GM12878 (cell line): ENCODE measurements at regions not wholly inside any gene's neighbourhood (a gene's known extent, or its start where the extent isn't known, plus 50 kb on each side); places are given as distances from the start of the nearest gene placed in this dataset.

Experiments used
- ATAC-seq: fragments of 200-7000 bp; cut with Tn5 transposase; 3 replicates; pipeline ENCODE4 v1.9.1; 2020; ENCODE audit warnings: mild to moderate bottlenecking, moderate library complexity
- BruUV-seq: library from RNA; stranded (reverse); fragments of 400-500 nt; replicated peaks from 2 replicates; lab custom pipeline; 2021; lab: Mats Ljungman, UMichigan
- CTCF ChIA-PET: fragments of 300-600 bp; sonication (Branson Sonifier 250); formaldehyde crosslinking; extraction: SDS; loops from one replicate; lab custom pipeline; 2021; ENCODE audit warnings: inconsistent platforms; lab: Yijun Ruan, JAX
- POLR2A ChIA-PET: fragments of 350-600 bp; formaldehyde crosslinking; extraction: SDS; loops from one replicate; lab custom pipeline; 2021; ENCODE audit warnings: inconsistent platforms; lab: Charles Lee
- RAD21 ChIA-PET: fragments of 300-600 bp; sonication (Branson Sonifier 250); formaldehyde crosslinking; loops from one replicate; lab custom pipeline; 2023; ENCODE audit warnings: antibody characterized with exemption; ENCODE audit not compliant: unreplicated experiment; lab: Charles Lee
- SMC1A ChIA-PET: fragments of 300-600 bp; sonication (Branson Sonifier 250); formaldehyde crosslinking; loops from one replicate; lab custom pipeline; 2023; ENCODE audit not compliant: unreplicated experiment, uncharacterized antibody; lab: Charles Lee
- DNase-seq: peaks from one replicate; pipeline ENCODE4 v3.0.0-alpha.2; 2011; ENCODE audit warnings: low read depth, low spot score
- FAIRE-seq: peaks from 3 replicates; lab custom pipeline; 2011; peaks lifted over from hg19 to GRCh38; lab: Jason Lieb, UNC
- H2AFZ ChIP-seq: 2 replicates; pipeline ENCODE4 v1.6.0; 2011; ENCODE audit warnings: low read depth, low read length, control low read depth; ENCODE audit not compliant: control insufficient read depth
- H3K27ac ChIP-seq: 2 replicates; pipeline ENCODE4 v1.5.1; 2011; ENCODE audit warnings: control low read depth; ENCODE audit not compliant: control insufficient read depth, insufficient read depth
- H3K27me3 ChIP-seq, 2 experiments: replicated peaks in 1 of 2; 2 replicates each; pipeline versions ENCODE4 v1.6.0 to v1.6.1; 2011; ENCODE audit warnings: low read length in 1 of 2; ENCODE audit not compliant: control insufficient read depth in 2 of 2, insufficient read depth in 2 of 2
- H3K36me3 ChIP-seq, 2 experiments: 2 replicates each; pipeline ENCODE4 v1.5.1; 2011; ENCODE audit warnings: low read length in 1 of 2; ENCODE audit not compliant: control insufficient read depth in 2 of 2, insufficient read depth in 2 of 2
- H3K4me1 ChIP-seq: 2 replicates; pipeline ENCODE4 v1.6.1; 2011; ENCODE audit warnings: mild to moderate bottlenecking, low read length, moderate library complexity, mixed read lengths; ENCODE audit not compliant: control insufficient read depth, insufficient read depth
- H3K4me2 ChIP-seq: 2 replicates; pipeline ENCODE4 v1.6.0; 2011; ENCODE audit warnings: control low read depth; ENCODE audit not compliant: control insufficient read depth, insufficient read depth
- H3K4me3 ChIP-seq: fragments of 200-600 bp; sonication (generic); 2 replicates; pipeline ENCODE4 v1.5.1; 2016
- H3K79me2 ChIP-seq: 2 replicates; pipeline ENCODE4 v1.6.0; 2011; ENCODE audit warnings: low read length; ENCODE audit not compliant: control insufficient read depth, insufficient read depth
- H3K9ac ChIP-seq: 2 replicates; pipeline ENCODE4 v1.8.0; 2011; ENCODE audit warnings: low read length, control low read depth, mixed read lengths; ENCODE audit not compliant: control insufficient read depth, insufficient read depth
- H3K9me3 ChIP-seq: replicated peaks from 3 replicates; pipeline ENCODE4 v1.5.1; 2011; ENCODE audit warnings: mild to moderate bottlenecking, low read length; ENCODE audit not compliant: control insufficient read depth, insufficient read depth
- H4K20me1 ChIP-seq: 2 replicates; pipeline ENCODE4 v1.6.0; 2011; ENCODE audit not compliant: control insufficient read depth, insufficient read depth
- DPF2 ChIP-seq: fragments of 450-650 bp; IDR thresholded peaks from 2 replicates; pipeline ENCODE4 v1.6.1; 2017; ENCODE audit warnings: mild to moderate bottlenecking
- EGR1 ChIP-seq, 2 experiments: IDR thresholded peaks; 1 replicate in 1 of 2; 2 replicates in 1 of 2; pipeline ENCODE4 v1.6.1; 2011 to 2012; ENCODE audit warnings: low read depth in 2 of 2, low read length in 2 of 2, borderline replicate concordance in 1 of 2, mild to moderate bottlenecking in 1 of 2, moderate library complexity in 1 of 2
- ESRRA ChIP-seq: IDR thresholded peaks from 2 replicates; pipeline ENCODE4 v1.6.1; 2012; ENCODE audit warnings: mild to moderate bottlenecking, low read length, improper control_type of control experiment
- FOS ChIP-seq: IDR thresholded peaks from 3 replicates; pipeline ENCODE4 v1.6.1; 2011; ENCODE audit warnings: borderline replicate concordance; ENCODE audit not compliant: insufficient read length; ENCODE audit errors: extremely low read depth
- KAT2A ChIP-seq: conservative IDR thresholded peaks from 2 replicates; pipeline ENCODE4 v1.6.1; 2011; ENCODE audit warnings: low read depth, low read length; ENCODE audit not compliant: control insufficient read depth
- POLR2A ChIP-seq: IDR thresholded peaks from 2 replicates; pipeline ENCODE4 v1.6.1; 2011; ENCODE audit warnings: low read depth, mild to moderate bottlenecking, low read length
- POLR2AphosphoS5 ChIP-seq: IDR thresholded peaks from 2 replicates; pipeline ENCODE4 v1.6.1; 2011; ENCODE audit warnings: mild to moderate bottlenecking, low read length, inconsistent platforms
- SIN3A ChIP-seq: IDR thresholded peaks from 2 replicates; pipeline ENCODE4 v1.6.1; 2012; ENCODE audit warnings: low read depth, low read length, improper control_type of control experiment
- SMC3 ChIP-seq: IDR thresholded peaks from 2 replicates; pipeline ENCODE4 v1.6.1; 2011; ENCODE audit warnings: low read length, improper control_type of control experiment, borderline replicate concordance
- WGBS: methylation state at CpG from one replicate; pipeline ENCODE4 v1.1.6; 2016; ENCODE audit warnings: low lambda C conversion rate; ENCODE audit not compliant: insufficient replicate concordance, insufficient coverage; ENCODE audit errors: missing lambda C conversion rate; 5-methylcytosine and 5-hydroxymethylcytosine counted together
- in situ Hi-C: fragments of 300-500 bp; cut with MboI; formaldehyde crosslinking; loops from 9 replicates; pipeline ENCODE4 v1.14.3; 2018; ENCODE audit warnings: mixed read lengths
- intact Hi-C: fragments of 100-400 bp; cut with micrococcal nuclease; formaldehyde crosslinking; loops from one replicate; pipeline ENCODE4 v1.14.2; 2022; ENCODE audit not compliant: unreplicated experiment
- TF ChIP-seq, protein P1 (sequence below): IDR thresholded peaks from 2 replicates; pipeline ENCODE4 v1.6.1; 2012; ENCODE audit warnings: low read length, inconsistent platforms
- TF ChIP-seq, protein P2 (sequence below): fragments of 450-650 bp; IDR thresholded peaks from 2 replicates; pipeline ENCODE4 v1.6.1; 2017; ENCODE audit warnings: mild to moderate bottlenecking, moderate library complexity
- TF ChIP-seq, protein P3 (sequence below): fragments of 450-650 bp; formaldehyde crosslinking; IDR thresholded peaks from 2 replicates; pipeline ENCODE4 v1.5.0; 2022; ENCODE audit warnings: mild to moderate bottlenecking, missing genetic modification characterization

DNA sequence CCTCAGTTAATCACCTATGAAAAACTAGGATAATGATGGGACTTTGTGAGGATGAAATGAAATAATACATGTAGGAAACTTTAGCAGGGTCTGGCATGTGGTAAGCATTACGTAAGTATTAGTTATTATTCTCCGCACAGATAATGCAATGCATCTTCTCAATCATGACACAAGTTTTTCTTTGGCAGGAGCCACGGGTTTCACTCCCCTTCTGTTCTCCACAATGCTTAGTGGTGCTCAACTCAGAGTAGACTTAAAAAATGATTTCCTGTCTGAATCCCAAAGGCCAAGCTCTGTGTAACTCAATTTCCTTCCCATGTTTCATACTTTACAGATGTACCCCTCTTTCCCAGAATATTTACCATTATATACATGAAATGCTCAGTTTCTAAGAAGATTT, 82.9 kb downstream of the CCDC34 start:
- no peaks in the 10 kb centered on the region for H3K27me3 ChIP-seq
- H3K36me3 ChIP-seq, result no peaks in the 10 kb centered on the region
- SMC1A ChIA-PET, result interaction anchor here (0.6 to 4.4 kb wide), 3 partner anchors 33 to 514 kb away, joined by 3 to 19 read pairs (median 3); no protein-coding TSS in a partner anchor
- BruUV-seq, result no TSS peak
- POLR2A ChIA-PET, result no interaction called here
- no peaks in the 10 kb centered on the region for H4K20me1 ChIP-seq
- TF ChIP-seq, protein P1, sequence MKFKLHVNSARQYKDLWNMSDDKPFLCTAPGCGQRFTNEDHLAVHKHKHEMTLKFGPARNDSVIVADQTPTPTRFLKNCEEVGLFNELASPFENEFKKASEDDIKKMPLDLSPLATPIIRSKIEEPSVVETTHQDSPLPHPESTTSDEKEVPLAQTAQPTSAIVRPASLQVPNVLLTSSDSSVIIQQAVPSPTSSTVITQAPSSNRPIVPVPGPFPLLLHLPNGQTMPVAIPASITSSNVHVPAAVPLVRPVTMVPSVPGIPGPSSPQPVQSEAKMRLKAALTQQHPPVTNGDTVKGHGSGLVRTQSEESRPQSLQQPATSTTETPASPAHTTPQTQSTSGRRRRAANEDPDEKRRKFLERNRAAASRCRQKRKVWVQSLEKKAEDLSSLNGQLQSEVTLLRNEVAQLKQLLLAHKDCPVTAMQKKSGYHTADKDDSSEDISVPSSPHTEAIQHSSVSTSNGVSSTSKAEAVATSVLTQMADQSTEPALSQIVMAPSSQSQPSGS, result no peak
- TF ChIP-seq FOS (no peak), POLR2AphosphoS5 (no peak), ESRRA (no peak), EGR1 (IDR thresholded peaks at IDR 0.05; ENCODE audit: borderline replicate concordance in 1 of 2, low read depth in 2 of 2, low read length in 2 of 2) (no peak), SIN3A (no peak), POLR2A (no peak), SMC3 (no peak), DPF2 (no peak), KAT2A (no peak)
- TF ChIP-seq, protein P2, sequence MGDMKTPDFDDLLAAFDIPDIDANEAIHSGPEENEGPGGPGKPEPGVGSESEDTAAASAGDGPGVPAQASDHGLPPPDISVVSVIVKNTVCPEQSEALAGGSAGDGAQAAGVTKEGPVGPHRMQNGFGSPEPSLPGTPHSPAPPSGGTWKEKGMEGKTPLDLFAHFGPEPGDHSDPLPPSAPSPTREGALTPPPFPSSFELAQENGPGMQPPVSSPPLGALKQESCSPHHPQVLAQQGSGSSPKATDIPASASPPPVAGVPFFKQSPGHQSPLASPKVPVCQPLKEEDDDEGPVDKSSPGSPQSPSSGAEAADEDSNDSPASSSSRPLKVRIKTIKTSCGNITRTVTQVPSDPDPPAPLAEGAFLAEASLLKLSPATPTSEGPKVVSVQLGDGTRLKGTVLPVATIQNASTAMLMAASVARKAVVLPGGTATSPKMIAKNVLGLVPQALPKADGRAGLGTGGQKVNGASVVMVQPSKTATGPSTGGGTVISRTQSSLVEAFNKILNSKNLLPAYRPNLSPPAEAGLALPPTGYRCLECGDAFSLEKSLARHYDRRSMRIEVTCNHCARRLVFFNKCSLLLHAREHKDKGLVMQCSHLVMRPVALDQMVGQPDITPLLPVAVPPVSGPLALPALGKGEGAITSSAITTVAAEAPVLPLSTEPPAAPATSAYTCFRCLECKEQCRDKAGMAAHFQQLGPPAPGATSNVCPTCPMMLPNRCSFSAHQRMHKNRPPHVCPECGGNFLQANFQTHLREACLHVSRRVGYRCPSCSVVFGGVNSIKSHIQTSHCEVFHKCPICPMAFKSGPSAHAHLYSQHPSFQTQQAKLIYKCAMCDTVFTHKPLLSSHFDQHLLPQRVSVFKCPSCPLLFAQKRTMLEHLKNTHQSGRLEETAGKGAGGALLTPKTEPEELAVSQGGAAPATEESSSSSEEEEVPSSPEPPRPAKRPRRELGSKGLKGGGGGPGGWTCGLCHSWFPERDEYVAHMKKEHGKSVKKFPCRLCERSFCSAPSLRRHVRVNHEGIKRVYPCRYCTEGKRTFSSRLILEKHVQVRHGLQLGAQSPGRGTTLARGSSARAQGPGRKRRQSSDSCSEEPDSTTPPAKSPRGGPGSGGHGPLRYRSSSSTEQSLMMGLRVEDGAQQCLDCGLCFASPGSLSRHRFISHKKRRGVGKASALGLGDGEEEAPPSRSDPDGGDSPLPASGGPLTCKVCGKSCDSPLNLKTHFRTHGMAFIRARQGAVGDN, result no peak
- TF ChIP-seq, protein P3, sequence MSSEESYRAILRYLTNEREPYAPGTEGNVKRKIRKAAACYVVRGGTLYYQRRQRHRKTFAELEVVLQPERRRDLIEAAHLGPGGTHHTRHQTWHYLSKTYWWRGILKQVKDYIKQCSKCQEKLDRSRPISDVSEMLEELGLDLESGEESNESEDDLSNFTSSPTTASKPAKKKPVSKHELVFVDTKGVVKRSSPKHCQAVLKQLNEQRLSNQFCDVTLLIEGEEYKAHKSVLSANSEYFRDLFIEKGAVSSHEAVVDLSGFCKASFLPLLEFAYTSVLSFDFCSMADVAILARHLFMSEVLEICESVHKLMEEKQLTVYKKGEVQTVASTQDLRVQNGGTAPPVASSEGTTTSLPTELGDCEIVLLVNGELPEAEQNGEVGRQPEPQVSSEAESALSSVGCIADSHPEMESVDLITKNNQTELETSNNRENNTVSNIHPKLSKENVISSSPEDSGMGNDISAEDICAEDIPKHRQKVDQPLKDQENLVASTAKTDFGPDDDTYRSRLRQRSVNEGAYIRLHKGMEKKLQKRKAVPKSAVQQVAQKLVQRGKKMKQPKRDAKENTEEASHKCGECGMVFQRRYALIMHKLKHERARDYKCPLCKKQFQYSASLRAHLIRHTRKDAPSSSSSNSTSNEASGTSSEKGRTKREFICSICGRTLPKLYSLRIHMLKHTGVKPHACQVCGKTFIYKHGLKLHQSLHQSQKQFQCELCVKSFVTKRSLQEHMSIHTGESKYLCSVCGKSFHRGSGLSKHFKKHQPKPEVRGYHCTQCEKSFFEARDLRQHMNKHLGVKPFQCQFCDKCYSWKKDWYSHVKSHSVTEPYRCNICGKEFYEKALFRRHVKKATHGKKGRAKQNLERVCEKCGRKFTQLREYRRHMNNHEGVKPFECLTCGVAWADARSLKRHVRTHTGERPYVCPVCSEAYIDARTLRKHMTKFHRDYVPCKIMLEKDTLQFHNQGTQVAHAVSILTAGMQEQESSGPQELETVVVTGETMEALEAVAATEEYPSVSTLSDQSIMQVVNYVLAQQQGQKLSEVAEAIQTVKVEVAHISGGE (CRISPR knock-in tag), result no peak
- H3K4me2 ChIP-seq, result no peak overlapping the region
- intact Hi-C loops, result no loop called here
- H3K4me1 ChIP-seq, result no peaks in the 10 kb centered on the region
- H3K27ac ChIP-seq, result no peak overlapping the region
- no peak overlapping the region for H3K4me3 ChIP-seq
- H3K9ac ChIP-seq, result no peak overlapping the region
- no peak overlapping the region for H2AFZ ChIP-seq
- RAD21 ChIA-PET, result no interaction called here
- FAIRE-seq (no peak), DNase-seq (no peak), ATAC-seq (no peak)
- no peaks in the 10 kb centered on the region for H3K79me2 ChIP-seq
- no peaks in the 10 kb centered on the region for H3K9me3 ChIP-seq
- 65% methylated on average over 3 of the region's 3 CpGs for WGBS
- in situ Hi-C loops, result no loop called here
- CTCF ChIA-PET, result interaction anchor here (0.6 to 4.2 kb wide), 2 partner anchors 13 to 16 kb away, joined by 5 to 14 read pairs; no protein-coding TSS in a partner anchor
